ENCODE measurements at regions not wholly inside any gene's neighbourhood (a gene's known extent, or its start where the extent isn't known, plus 50 kb on each side); places are given as distances from the start of the nearest gene placed in this dataset.

DNA sequence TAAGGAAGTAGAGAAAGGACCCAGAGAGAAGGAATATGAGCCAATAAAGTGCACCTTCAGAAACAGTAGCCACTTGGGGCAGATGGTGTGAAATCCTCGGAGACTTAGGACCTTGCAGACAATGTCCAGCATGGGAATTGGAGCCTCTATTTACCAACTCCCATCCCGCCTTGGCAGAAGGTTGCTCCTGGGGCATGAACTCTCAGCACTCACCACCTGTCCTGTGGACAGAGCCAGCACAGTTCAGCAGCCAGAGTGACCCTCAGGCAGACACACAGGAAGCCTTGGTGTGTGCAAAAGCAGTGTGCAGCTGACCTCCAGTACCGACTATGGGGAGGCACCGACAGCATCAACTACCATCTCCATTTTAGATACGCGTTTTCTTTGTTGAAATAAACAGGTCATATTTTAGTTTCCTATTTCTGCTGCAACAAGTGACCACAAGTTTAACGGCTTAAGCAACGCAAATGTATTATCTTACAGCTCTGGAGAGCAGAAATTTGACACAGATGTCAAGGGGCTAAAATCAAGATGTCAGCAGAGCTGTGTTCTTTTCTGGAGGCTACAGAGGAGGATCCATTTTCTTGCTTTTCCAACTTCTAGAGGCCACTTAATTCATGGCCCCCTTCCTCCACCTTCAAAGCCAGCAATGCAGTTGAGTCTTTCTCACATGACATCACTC, 428.1 kb downstream of the MED13L start:
- H3K36me3 Mint-ChIP-seq = no peaks in the 10 kb centered on the region
- H3K27me3 Mint-ChIP-seq (ENCODE audit: low read depth) = no peaks in the 10 kb centered on the region
- TF ChIP-seq, protein P1, sequence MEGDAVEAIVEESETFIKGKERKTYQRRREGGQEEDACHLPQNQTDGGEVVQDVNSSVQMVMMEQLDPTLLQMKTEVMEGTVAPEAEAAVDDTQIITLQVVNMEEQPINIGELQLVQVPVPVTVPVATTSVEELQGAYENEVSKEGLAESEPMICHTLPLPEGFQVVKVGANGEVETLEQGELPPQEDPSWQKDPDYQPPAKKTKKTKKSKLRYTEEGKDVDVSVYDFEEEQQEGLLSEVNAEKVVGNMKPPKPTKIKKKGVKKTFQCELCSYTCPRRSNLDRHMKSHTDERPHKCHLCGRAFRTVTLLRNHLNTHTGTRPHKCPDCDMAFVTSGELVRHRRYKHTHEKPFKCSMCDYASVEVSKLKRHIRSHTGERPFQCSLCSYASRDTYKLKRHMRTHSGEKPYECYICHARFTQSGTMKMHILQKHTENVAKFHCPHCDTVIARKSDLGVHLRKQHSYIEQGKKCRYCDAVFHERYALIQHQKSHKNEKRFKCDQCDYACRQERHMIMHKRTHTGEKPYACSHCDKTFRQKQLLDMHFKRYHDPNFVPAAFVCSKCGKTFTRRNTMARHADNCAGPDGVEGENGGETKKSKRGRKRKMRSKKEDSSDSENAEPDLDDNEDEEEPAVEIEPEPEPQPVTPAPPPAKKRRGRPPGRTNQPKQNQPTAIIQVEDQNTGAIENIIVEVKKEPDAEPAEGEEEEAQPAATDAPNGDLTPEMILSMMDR (IDR thresholded peaks at IDR 0.05; ENCODE audit: unreplicated experiment) = no peak
- peaks cover 31% of the 10 kb centered on the region for H3K9me3 Mint-ChIP-seq
- DNase-seq (ENCODE audit: low spot score in 2 of 2, unreplicated experiment in 2 of 2) = no peak
- peaks cover 7% of the 10 kb centered on the region for H3K4me1 Mint-ChIP-seq
- no peak overlapping the region for H3K27ac Mint-ChIP-seq
- H3K4me3 Mint-ChIP-seq = no peak overlapping the region

DNA sequence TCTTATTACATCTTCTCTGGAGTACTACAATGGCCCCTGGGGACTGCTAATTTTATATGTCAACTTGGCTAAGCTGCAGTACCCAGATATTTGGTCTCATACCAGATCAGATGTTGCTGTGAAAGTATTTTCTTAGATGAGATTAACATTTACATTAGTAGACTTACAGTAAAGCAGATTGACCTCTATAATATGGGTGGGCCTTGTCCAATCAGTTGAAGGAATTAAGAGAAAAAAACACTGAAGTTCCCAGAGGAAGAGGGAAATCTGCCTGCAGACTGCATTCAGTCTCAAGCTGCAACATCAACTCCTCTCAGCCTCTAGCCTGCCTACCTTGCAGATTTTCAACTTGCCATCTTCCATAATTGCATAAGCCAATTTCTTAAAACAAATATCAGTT, 430.1 kb downstream of the MED13L start:
- Mint-ChIP-seq H3K36me3 (no peaks in the 10 kb centered on the region), H3K4me1 (peaks cover 7% of the 10 kb centered on the region), H3K9me3 (peaks cover 31% of the 10 kb centered on the region), H3K4me3 (no peak overlapping the region), H3K27ac (no peak overlapping the region), H3K27me3 (ENCODE audit: low read depth) (no peaks in the 10 kb centered on the region)
- TF ChIP-seq, protein P1 (IDR thresholded peaks at IDR 0.05; ENCODE audit: unreplicated experiment) = no peak
- no peak for DNase-seq (ENCODE audit: low spot score in 2 of 2, unreplicated experiment in 2 of 2)

DNA sequence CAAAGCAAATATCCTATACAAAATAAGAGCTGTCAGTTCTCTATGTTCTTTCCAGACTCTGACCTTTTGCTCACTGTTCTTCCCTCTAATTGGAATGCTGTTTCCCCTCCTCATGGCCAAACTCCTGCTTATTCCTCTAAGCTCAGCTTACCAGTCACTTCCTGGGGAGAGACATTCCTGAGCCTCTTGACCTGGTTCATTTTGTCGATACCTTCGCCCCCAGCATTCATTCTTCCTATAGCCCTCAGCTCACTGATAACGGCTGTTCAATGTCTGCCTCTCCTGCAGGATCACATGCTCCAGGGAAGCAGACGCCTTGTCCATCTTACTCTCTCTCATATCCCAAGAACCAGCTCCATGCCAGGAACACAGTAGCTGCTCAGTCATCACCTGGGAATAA, 431.0 kb downstream of the MED13L start:
- Mint-ChIP-seq H3K27ac (peak overlapping the region; percentile 8), H3K9me3 (peaks cover 31% of the 10 kb centered on the region), H3K27me3 (ENCODE audit: low read depth) (no peaks in the 10 kb centered on the region), H3K4me1 (peaks cover 7% of the 10 kb centered on the region), H3K36me3 (no peaks in the 10 kb centered on the region), H3K4me3 (no peak overlapping the region)
- TF ChIP-seq, protein P1 (IDR thresholded peaks at IDR 0.05; ENCODE audit: unreplicated experiment) = no peak
- DNase-seq (ENCODE audit: low spot score in 2 of 2, unreplicated experiment in 2 of 2) = no peak

DNA sequence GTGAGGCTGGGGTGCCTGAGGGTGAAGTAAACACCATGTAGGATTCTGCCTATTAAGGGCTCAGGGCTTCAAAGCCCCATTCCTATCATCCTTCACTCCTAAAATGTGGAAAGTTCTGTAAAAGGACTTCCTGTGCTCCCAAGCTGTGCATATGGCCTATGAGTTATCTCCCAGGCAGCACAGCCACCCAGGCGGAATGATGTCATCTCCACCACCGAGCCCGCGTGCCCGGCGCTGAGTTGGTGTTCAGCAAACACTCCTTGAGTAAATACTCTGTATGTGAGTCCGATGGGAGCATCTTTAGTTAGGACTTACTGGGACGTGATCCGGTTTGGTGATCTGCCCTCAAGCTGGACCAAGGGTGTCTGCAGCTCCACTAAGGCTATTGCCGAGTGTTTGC, 437.3 kb downstream of the MED13L start:
- TF ChIP-seq, protein P1 (IDR thresholded peaks at IDR 0.05; ENCODE audit: unreplicated experiment) = no peak
- Mint-ChIP-seq H3K27me3 (ENCODE audit: low read depth) (no peaks in the 10 kb centered on the region), H3K36me3 (no peaks in the 10 kb centered on the region), H3K27ac (no peak overlapping the region), H3K9me3 (no peaks in the 10 kb centered on the region), H3K4me1 (peaks cover 10% of the 10 kb centered on the region), H3K4me3 (no peak overlapping the region)
- DNase-seq (ENCODE audit: low spot score in 2 of 2, unreplicated experiment in 2 of 2) = no peak

DNA sequence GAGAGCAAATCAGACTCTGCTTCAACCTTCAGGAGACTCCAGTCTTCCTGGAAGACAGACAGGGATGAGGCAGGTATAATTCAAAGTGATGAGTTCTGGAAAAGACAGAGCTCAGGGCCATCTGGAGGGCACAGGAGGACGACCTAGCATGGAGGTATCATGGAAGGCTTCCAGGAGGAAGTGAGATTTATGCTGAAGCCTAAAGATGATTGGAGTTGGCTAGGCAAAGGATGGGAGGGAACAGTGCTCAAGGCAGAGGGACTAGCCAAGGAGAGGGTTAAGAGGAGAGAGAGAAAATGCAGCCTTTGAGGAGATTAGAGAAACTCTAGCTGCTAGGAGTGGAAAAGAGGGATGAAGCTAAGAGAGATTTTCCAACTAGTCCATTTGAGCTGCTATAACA, 438.5 kb downstream of the MED13L start:
- no peak overlapping the region for H3K27ac Mint-ChIP-seq

More for the DNA sequence above, 438.5 kb downstream of the MED13L start:
- H3K4me3 Mint-ChIP-seq = no peak overlapping the region
- peaks cover 2% of the 10 kb centered on the region for H3K9me3 Mint-ChIP-seq
- no peak for DNase-seq (ENCODE audit: low spot score in 2 of 2, unreplicated experiment in 2 of 2)
- no peaks in the 10 kb centered on the region for H3K36me3 Mint-ChIP-seq
- peaks cover 14% of the 10 kb centered on the region for H3K4me1 Mint-ChIP-seq
- H3K27me3 Mint-ChIP-seq (ENCODE audit: low read depth) = no peaks in the 10 kb centered on the region
- TF ChIP-seq, protein P1 (IDR thresholded peaks at IDR 0.05; ENCODE audit: unreplicated experiment) = no peak
